GM12891 (cell line): ENCODE measurements at regions not wholly inside any gene's neighbourhood (a gene's known extent, or its start where the extent isn't known, plus 50 kb on each side); places are given as distances from the start of the nearest gene placed in this dataset.

Experiments
- DNase-seq: peaks from one replicate; pipeline ENCODE4 v3.0.0; 2011; ENCODE audit warnings: low spot score; ENCODE audit not compliant: insufficient read length
- FAIRE-seq: peaks from 2 replicates; lab custom pipeline; 2011; peaks lifted over from hg19 to GRCh38; lab: Jason Lieb, UNC
- PAX5 ChIP-seq: IDR thresholded peaks from 2 replicates; pipeline ENCODE4 v1.6.1; 2011; ENCODE audit warnings: low read length, moderate library complexity, mild to moderate bottlenecking; ENCODE audit not compliant: insufficient read depth, severe bottlenecking
- POLR2A ChIP-seq: IDR thresholded peaks from 2 replicates; pipeline ENCODE4 v1.6.1; 2011; ENCODE audit warnings: low read depth, low read length, control low read depth
- POLR2AphosphoS5 ChIP-seq: IDR thresholded peaks from 2 replicates; pipeline ENCODE4 v1.6.1; 2011; ENCODE audit warnings: low read depth, low read length, control low read depth
- POU2F2 ChIP-seq: IDR thresholded peaks from 2 replicates; pipeline ENCODE4 v1.6.1; 2011; ENCODE audit warnings: low read depth, mild to moderate bottlenecking, control low read depth, low read length, moderate library complexity
- SPI1 ChIP-seq: IDR thresholded peaks from 2 replicates; pipeline ENCODE4 v1.6.1; 2011; ENCODE audit warnings: low read depth, low read length, control low read depth
- TAF1 ChIP-seq: IDR thresholded peaks from 2 replicates; pipeline ENCODE4 v1.6.1; 2011; ENCODE audit warnings: low read depth, low read length, control low read depth

DNA sequence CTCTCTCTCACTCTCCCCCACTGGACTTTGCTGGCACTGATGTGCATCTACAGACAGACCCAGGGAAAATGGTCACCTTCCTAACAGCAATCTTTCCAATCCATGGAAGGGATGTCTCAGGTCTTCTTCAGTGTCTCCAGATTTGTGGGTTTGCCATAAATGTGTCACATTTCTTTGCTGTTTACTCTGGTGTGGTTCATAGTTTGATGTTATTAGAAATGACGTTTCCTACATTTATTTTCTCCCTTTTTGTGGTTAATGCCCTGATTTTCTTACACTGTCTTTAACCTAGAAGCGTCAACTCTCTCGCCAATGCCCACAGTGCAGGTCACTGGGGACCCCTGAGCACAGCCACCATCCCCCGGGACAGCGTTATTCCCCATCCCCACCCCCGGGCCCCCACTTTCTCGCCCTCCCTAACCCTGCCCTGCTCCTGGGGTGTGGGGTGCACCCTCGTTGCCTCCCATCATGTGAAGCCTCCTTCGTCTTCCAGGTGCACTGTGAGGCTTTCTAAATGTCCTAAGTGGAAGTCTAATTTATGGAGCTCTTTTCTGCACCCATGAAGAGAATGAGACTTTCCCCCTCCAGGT, 86.5 kb downstream of the YTHDF1 start:
- TF ChIP-seq POU2F2, result no peak
- no peak for TF ChIP-seq POLR2A
- no peak for TF ChIP-seq SPI1
- TF ChIP-seq TAF1, result no peak
- TF ChIP-seq POLR2AphosphoS5, result no peak
- no peak for TF ChIP-seq PAX5
- no peak for FAIRE-seq
- DNase-seq, result no peak

DNA sequence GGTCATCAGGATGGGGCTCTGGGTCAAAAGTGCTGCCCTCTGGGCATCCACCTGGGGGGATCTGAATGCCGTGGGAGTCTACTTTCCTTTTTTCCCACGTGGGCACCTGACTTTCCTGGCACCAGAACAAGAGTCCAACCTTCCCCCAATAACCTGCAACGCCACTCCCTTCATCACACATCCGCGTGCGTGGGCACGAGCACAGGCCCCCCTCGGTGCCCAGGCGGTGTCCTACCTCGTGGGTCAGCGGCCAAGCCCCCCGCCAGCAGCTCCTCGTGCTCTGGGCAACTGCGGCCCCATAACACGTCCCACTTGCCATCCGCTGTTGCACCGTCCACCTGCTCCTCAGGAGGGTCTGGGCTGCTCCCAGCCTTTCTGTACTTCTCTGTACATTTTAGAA, 87.0 kb downstream of the YTHDF1 start:
- TF ChIP-seq POU2F2, result no peak
- DNase-seq (no peak), FAIRE-seq (no peak)

GRCh38 chr20:63128367-63128766, 87.6 kb downstream of the YTHDF1 start:
- no peak for DNase-seq
- TF ChIP-seq TAF1, result no peak
- TF ChIP-seq POU2F2, result no peak
- TF ChIP-seq POLR2A, result no peak
- TF ChIP-seq POLR2AphosphoS5, result no peak
- TF ChIP-seq PAX5, result no peak
- TF ChIP-seq SPI1, result no peak
- FAIRE-seq, result no peak

GRCh38 chr20:63127700-63128364, 88.1 kb downstream of the YTHDF1 start:
- FAIRE-seq, result no peak
- no peak for TF ChIP-seq POLR2A
- TF ChIP-seq SPI1, result no peak
- no peak for TF ChIP-seq POU2F2
- no peak for TF ChIP-seq TAF1
- no peak for TF ChIP-seq POLR2AphosphoS5
- no peak for TF ChIP-seq PAX5
- DNase-seq, result no peak

GRCh38 chr20:63126876-63127699, 88.8 kb downstream of the YTHDF1 start:
- TF ChIP-seq SPI1, result no peak
- TF ChIP-seq POU2F2, result no peak
- FAIRE-seq (no peak), DNase-seq (no peak)

DNA sequence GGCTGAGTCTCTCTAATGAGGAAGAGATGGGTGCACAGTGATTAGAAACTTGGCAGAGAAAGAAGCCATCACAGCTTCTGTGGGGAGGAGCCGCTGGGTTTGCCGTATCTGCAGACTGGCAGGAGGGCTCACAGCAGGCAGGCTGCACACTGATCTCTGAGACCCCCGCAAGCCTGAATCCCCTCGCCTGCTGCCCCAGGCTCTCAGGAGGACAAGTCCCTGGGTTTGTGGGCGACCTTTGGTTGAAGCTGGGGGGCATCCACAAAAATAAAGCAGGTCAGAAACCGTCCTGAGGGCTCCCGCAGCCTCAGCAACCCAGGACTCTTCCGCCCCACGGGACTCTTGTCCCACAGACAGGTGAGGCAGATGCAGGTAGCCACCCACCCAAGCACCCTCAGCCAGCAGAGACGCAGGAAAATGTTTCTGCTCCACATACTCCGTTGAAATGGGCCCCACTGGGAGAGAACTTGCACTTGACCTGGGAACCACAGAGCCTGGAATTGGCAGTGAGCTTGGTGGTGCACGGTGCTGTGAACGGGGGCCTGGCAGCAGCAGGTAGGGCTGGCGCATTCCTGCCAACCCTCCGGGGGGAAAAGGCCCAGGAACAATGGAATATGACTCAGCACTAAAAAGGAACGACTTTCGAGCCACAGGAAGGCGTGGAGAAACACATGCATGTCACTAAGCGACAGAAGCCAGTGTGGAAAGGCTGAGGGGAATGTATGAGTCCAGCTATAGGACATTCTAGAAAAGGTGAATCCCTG, 89.9 kb downstream of the YTHDF1 start:
- no peak for DNase-seq
- no peak for TF ChIP-seq POLR2A
- TF ChIP-seq SPI1, result no peak
- no peak for TF ChIP-seq POLR2AphosphoS5
- TF ChIP-seq PAX5, result no peak
- TF ChIP-seq TAF1, result no peak
- TF ChIP-seq POU2F2, result no peak
- FAIRE-seq, result no peak

- no peak for TF ChIP-seq PAX5
- no peak for TF ChIP-seq POLR2AphosphoS5
- TF ChIP-seq SPI1, result no peak
- no peak for TF ChIP-seq POU2F2
- no peak for TF ChIP-seq POLR2A
- TF ChIP-seq TAF1, result no peak
- no peak for FAIRE-seq
- no peak for DNase-seq
Measured at GRCh38 chr20:63125581-63125837, 90.4 kb downstream of the YTHDF1 start.

GRCh38 chr20:63124782-63125580, 91.0 kb downstream of the YTHDF1 start:
- no peak for DNase-seq
- TF ChIP-seq POU2F2 (no peak), POLR2AphosphoS5 (no peak), SPI1 (no peak), TAF1 (no peak), PAX5 (no peak), POLR2A (no peak)
- no peak for FAIRE-seq
